ENCODE measurements at regions not wholly inside any gene's neighbourhood (a gene's known extent, or its start where the extent isn't known, plus 50 kb on each side); places are given as distances from the start of the nearest gene placed in this dataset.

GRCh38 chr3:103349760-103350159, 914.9 kb downstream of the ZPLD1 start (continued):
- TF ChIP-seq POU2F2 (IDR thresholded peaks at IDR 0.05; ENCODE audit: borderline replicate concordance, low read depth, low read length) = no peak
- no peak for TF ChIP-seq PML (IDR thresholded peaks at IDR 0.05; ENCODE audit: low read length)
- no peak for TF ChIP-seq RBBP5 (conservative IDR thresholded peaks at IDR 0.05)
- TF ChIP-seq MAX (IDR thresholded peaks at IDR 0.05; ENCODE audit: low read depth, low read length) = no peak
- TF ChIP-seq RELB (IDR thresholded peaks at IDR 0.05; ENCODE audit: low read depth) = no peak
- TF ChIP-seq USF1 (IDR thresholded peaks at IDR 0.05; ENCODE audit: borderline replicate concordance, extremely low read length, insufficient read depth, low read depth, low read length) = no peak
- TF ChIP-seq TCF3 (IDR thresholded peaks at IDR 0.05; ENCODE audit: borderline replicate concordance, insufficient read depth, low read depth, low read length) = no peak

GRCh38 chr3:103365467-103365866, 930.7 kb downstream of the ZPLD1 start:
- WGBS (ENCODE audit: insufficient coverage, insufficient replicate concordance, low lambda C conversion rate, missing lambda C conversion rate) = 0% methylated on average over 1 of the region's 1 CpG
- Histone ChIP-seq H3K36me3 (ENCODE audit: control insufficient read depth in 2 of 2, insufficient read depth in 2 of 2, low read length in 1 of 2) (no peaks in the 10 kb centered on the region), H3K27me3 (replicated peaks in 1 of 2; ENCODE audit: control insufficient read depth in 2 of 2, insufficient read depth in 2 of 2, low read length in 1 of 2) (no peaks in the 10 kb centered on the region), H3K9ac (ENCODE audit: control insufficient read depth, insufficient read depth, low read length) (no peak overlapping the region), H3K4me2 (ENCODE audit: control insufficient read depth, insufficient read depth) (no peak overlapping the region), H3K9me3 (replicated peaks; ENCODE audit: control insufficient read depth, insufficient read depth, low read length) (no peaks in the 10 kb centered on the region), H2AFZ (ENCODE audit: control insufficient read depth, low read depth, low read length) (no peak overlapping the region), H3K27ac (ENCODE audit: control insufficient read depth, insufficient read depth) (no peak overlapping the region), H3K4me3 (no peak overlapping the region), H4K20me1 (ENCODE audit: control insufficient read depth, insufficient read depth) (no peaks in the 10 kb centered on the region), H3K79me2 (ENCODE audit: control insufficient read depth, insufficient read depth, low read length) (no peaks in the 10 kb centered on the region), H3K4me1 (ENCODE audit: control insufficient read depth, insufficient read depth, low read length) (no peaks in the 10 kb centered on the region)
- ChIA-PET RAD21 (ENCODE audit: unreplicated experiment) (no interaction called here), POLR2A (no interaction called here), CTCF (no interaction called here), SMC1A (ENCODE audit: uncharacterized antibody, unreplicated experiment) (no interaction called here)
- intact Hi-C loops (cut with micrococcal nuclease; ENCODE audit: unreplicated experiment) = no loop called here
- no peak for ATAC-seq
- BruUV-seq (replicated peaks) = no TSS peak
- no peak for DNase-seq (ENCODE audit: low read depth, low spot score)
- in situ Hi-C loops (cut with MboI) = no loop called here
- FAIRE-seq = no peak
- TF ChIP-seq YBX1 (IDR thresholded peaks at IDR 0.05) (no peak), REST (IDR thresholded peaks at IDR 0.05; ENCODE audit: low read depth, low read length) (no peak)
